Activated naive CD4-positive, alpha-beta T cell treated with anti-CD3 and anti-CD28 coated beads, Interleukin-2, amount 10 ng/mL, durations not matched to agents 7 days and 5 days (primary cell): ENCODE measurements at regions not wholly inside any gene's neighbourhood (a gene's known extent, or its start where the extent isn't known, plus 50 kb on each side); places are given as distances from the start of the nearest gene placed in this dataset.
"Not testable (repeated sequence)": the region's sequence is repeated elsewhere in the genome, so short reads cannot be mapped to it uniquely, and the experiment has no call there.

ENCODE experiments used
- CTCF ChIA-PET: fragments of 350-600 bp; sonication (Branson Sonifier 250); formaldehyde crosslinking; loops from one replicate; lab custom pipeline; 2021; ENCODE audit warnings: antibody characterized with exemption; lab: Charles Lee
- DNase-seq: peaks from one replicate; pipeline ENCODE4 v3.0.0-alpha.2; 2020
- H3K27ac Mint-ChIP-seq: one replicate; pipeline ENCODE4 v1.8.0; 2021; ENCODE audit warnings: mild to moderate bottlenecking, moderate library complexity, mixed read lengths
- H3K27me3 Mint-ChIP-seq: one replicate; pipeline ENCODE4 v1.8.0; 2021; ENCODE audit warnings: mild to moderate bottlenecking, mixed read lengths
- H3K36me3 Mint-ChIP-seq: one replicate; pipeline ENCODE4 v1.8.0; 2021; ENCODE audit warnings: mixed read lengths
- H3K4me1 Mint-ChIP-seq: one replicate; pipeline ENCODE4 v1.8.0; 2021; ENCODE audit warnings: mixed read lengths
- H3K4me3 Mint-ChIP-seq: one replicate; pipeline ENCODE4 v1.8.0; 2021; ENCODE audit warnings: mild to moderate bottlenecking, moderate library complexity, mixed read lengths
- H3K9me3 Mint-ChIP-seq: one replicate; pipeline ENCODE4 v1.8.0; 2021; ENCODE audit warnings: mixed read lengths

DNA sequence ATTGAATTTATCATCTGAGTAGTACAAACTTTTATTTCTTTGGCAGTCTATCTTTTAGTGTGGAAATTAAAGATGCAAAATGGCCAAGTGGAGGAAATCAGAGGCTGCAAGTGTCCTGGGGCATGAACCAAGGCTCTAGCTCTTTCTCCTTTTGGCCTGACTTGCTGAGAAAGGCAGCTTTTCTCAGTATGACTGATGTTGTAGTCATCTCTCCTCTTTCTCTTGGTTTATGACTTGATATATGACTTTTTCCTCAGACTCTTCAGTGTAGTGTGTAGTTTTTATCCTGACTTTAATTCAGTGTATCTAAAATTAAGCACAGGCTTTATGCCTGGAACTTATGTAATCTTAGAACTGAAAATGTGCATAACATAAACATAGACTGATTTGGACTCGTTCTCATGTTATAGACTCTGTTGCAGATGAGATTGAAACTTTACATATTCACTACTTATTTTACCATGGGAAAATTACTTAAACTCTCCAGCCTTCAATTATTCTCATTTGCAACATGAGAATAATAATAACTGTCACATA, 65.7 kb downstream of the SLITRK5 start:
- H3K4me3 Mint-ChIP-seq, result no peak overlapping the region
- DNase-seq, result no peak
- H3K27me3 Mint-ChIP-seq, result no peaks in the 10 kb centered on the region
- no peak overlapping the region for H3K27ac Mint-ChIP-seq
- CTCF ChIA-PET, result no interaction called here
- no peaks in the 10 kb centered on the region for H3K9me3 Mint-ChIP-seq
- no peaks in the 10 kb centered on the region for H3K36me3 Mint-ChIP-seq
- no peaks in the 10 kb centered on the region for H3K4me1 Mint-ChIP-seq

DNA sequence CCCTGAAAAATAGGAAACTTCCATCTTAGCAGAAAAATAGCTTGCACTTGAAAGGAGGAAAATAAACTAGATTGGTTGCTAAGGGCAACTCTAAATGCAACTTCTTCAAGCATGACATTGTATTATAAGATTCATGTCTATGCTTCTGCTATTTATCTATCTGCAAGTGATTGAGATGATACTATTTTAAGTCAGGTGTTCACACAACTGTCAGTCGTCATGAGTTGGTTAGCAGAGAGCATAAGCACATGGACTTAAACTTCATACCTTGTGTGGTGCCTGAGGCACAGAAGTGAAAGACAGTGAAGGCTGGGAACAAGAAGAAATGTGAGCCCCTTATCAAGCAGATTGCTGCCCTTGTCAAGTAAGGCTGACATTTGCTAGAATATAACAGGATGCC, 82.9 kb downstream of the SLITRK5 start:
- Mint-ChIP-seq H3K27ac (no peak overlapping the region), H3K36me3 (no peaks in the 10 kb centered on the region), H3K4me1 (no peaks in the 10 kb centered on the region), H3K27me3 (no peaks in the 10 kb centered on the region), H3K4me3 (no peak overlapping the region), H3K9me3 (no peaks in the 10 kb centered on the region)
- no peak for DNase-seq
- CTCF ChIA-PET, result no interaction called here

DNA sequence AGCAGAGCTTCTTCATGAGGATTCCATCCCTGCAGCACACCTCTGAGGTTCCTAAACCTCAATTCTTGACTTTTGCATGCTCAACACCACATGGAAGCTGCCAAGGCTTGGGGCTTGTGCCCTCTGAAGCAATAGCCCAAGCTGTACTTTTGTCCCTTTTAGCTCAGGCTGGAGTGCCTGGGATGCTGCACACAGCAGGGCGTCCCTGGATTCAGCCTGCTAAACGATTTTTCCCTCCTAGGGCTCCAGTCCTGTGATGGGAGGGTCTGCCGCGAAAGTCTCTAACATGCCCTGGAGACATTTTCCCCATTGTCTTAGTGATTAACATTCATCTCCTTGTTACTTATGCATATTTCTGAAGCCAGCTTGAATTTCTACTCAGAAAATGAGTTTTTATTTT, 98.3 kb downstream of the SLITRK5 start:
- Mint-ChIP-seq H3K36me3 (no peaks in the 10 kb centered on the region), H3K27me3 (no peaks in the 10 kb centered on the region), H3K4me3 (no peak overlapping the region), H3K9me3 (peaks cover 2% of the 10 kb centered on the region), H3K4me1 (no peaks in the 10 kb centered on the region), H3K27ac (no peak overlapping the region)
- CTCF ChIA-PET, result no interaction called here
- DNase-seq, result no peak

DNA sequence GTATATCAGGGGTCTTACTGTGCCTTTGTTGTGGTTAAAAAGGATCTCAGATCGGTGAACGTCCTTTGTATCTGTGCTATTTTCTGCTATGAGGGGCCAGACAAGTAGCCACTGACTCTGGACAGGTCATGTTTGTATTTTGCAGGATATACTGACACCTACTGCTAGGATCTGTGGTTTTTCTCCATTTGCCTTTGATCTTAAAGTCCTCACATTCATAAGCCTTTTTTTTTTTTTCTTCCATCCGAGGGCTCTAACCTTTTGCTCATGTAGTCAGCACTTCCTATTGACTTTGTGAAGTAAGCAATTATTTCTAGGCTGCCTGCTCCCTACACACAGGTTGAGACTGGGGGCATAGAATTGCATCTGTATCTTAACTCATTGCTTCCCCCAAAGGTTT, 106.2 kb downstream of the SLITRK5 start:
- DNase-seq, result no peak
- no peaks in the 10 kb centered on the region for H3K36me3 Mint-ChIP-seq
- H3K9me3 Mint-ChIP-seq, result peaks cover 2% of the 10 kb centered on the region
- H3K27me3 Mint-ChIP-seq, result no peaks in the 10 kb centered on the region
- H3K4me3 Mint-ChIP-seq, result no peak overlapping the region
- H3K4me1 Mint-ChIP-seq, result no peaks in the 10 kb centered on the region
- no peak overlapping the region for H3K27ac Mint-ChIP-seq
- CTCF ChIA-PET, result no interaction called here

DNA sequence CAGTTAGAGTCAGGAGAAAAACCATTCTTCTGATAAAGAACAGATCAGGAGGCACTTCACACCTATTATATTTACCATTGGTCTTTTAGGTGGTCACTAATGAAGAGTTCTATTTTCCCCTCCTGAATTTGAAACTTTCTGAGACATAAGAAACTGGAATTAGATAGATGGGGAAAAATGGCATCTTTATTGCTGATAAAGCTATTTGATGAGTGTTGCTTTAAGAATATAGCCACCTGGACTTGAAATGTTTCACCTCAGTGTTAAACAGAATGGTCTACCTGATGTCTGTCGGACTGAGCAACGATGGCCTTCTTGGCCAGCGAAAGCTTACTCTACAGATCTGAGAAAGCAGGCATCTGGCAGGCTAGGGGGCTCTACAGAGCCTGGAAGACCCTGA, 107.0 kb downstream of the SLITRK5 start:
- no peak for DNase-seq
- Mint-ChIP-seq H3K4me1 (no peaks in the 10 kb centered on the region), H3K36me3 (no peaks in the 10 kb centered on the region)

DNA sequence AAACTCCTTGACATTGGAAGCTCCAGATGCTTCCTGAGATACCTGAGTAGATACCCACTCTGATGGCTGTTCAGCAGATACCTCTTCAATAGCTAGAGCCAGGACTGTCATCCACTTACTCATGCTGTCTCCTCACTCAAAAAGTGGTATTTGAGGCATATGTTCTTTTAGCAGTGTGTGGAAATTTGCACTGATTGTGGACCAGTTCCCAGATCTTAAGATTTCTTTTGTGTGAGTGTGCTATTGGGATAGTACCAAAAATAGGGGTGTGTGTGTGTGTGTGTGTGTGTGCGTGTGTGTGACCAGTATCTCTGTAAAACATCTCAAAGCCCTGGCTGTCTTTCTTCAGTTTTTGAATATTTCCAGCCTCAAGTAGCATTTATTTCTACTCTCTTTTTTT, 108.3 kb downstream of the SLITRK5 start:
- H3K27ac Mint-ChIP-seq, result no peak overlapping the region
- H3K27me3 Mint-ChIP-seq, result no peaks in the 10 kb centered on the region
- no peak for DNase-seq
- H3K36me3 Mint-ChIP-seq, result no peaks in the 10 kb centered on the region
- CTCF ChIA-PET, result no interaction called here
- H3K4me1 Mint-ChIP-seq, result no peaks in the 10 kb centered on the region
- no peak overlapping the region for H3K4me3 Mint-ChIP-seq
- H3K9me3 Mint-ChIP-seq, result peaks cover 2% of the 10 kb centered on the region

More for the DNA sequence above, 107.0 kb downstream of the SLITRK5 start:
- CTCF ChIA-PET, result no interaction called here
- no peaks in the 10 kb centered on the region for H3K27me3 Mint-ChIP-seq
- no peak overlapping the region for H3K27ac Mint-ChIP-seq
- H3K4me3 Mint-ChIP-seq, result no peak overlapping the region
- H3K9me3 Mint-ChIP-seq, result peaks cover 2% of the 10 kb centered on the region

DNA sequence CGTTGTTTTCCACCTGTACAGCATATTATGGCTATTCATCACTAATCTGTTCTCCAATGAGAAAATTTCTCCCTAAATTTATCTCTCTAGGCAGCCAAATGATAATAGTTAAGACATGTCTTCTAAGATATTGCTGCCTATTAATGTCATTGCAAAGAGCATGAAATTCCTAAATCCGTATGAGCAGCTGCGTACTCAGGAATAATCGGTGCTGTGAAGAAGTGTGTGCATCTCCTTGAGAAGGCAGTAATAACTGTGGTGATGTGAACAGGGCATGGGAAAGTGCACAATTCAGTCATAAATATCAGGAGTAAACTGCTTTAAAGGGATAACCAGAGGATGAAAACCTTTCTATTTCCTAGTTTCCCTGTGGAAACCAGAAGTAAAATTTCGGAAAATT, 112.2 kb downstream of the SLITRK5 start:
- peaks cover 2% of the 10 kb centered on the region for H3K9me3 Mint-ChIP-seq
- no peaks in the 10 kb centered on the region for H3K4me1 Mint-ChIP-seq
- H3K36me3 Mint-ChIP-seq, result no peaks in the 10 kb centered on the region
- H3K4me3 Mint-ChIP-seq, result no peak overlapping the region
- CTCF ChIA-PET, result no interaction called here
- H3K27ac Mint-ChIP-seq, result no peak overlapping the region
- no peak for DNase-seq
- no peaks in the 10 kb centered on the region for H3K27me3 Mint-ChIP-seq

DNA sequence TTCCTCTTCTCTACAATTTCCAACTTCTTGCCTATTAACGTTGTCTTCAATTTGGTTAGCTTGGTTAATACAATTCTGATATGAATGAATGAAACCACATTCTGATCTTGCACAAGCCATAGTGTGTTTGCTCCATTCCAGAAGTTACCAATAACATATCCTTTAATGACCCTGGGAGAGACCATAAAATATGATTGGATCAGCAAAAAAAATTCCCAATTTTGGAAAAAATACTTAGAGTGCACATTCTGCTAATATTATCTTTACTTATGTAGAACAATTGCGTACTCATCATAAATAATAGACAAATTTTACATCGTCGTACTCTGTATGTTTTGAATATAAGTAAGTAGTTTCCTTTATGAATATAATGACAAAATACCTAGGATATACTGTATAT, 117.2 kb downstream of the SLITRK5 start:
- Mint-ChIP-seq H3K4me1 (no peaks in the 10 kb centered on the region), H3K9me3 (peaks cover 3% of the 10 kb centered on the region), H3K27ac (no peak overlapping the region), H3K36me3 (no peaks in the 10 kb centered on the region), H3K4me3 (no peak overlapping the region), H3K27me3 (no peaks in the 10 kb centered on the region)
- no peak for DNase-seq
- CTCF ChIA-PET, result no interaction called here

DNA sequence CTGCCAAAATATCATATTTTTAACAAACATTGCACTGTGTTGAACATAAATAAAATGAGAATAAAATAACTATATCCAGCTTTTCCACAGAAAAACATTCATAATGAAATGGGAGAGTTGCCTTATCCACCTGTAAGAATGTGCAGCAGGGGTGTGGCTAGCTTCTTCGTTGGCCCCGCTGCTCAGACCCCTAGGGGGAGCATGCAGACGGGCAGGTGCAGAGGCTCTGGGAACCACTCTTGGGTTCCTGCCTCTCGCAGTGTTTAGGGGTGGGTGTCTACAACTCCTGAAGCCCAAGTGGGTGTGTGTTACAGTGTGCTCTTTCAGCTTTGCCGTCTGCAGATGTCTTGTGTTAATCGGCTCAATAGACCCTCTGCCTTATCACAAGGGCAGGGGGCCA, 121.7 kb downstream of the SLITRK5 start:
- Mint-ChIP-seq H3K4me3 (no peak overlapping the region), H3K27ac (no peak overlapping the region), H3K27me3 (no peaks in the 10 kb centered on the region), H3K9me3 (peaks cover 3% of the 10 kb centered on the region), H3K36me3 (no peaks in the 10 kb centered on the region), H3K4me1 (no peaks in the 10 kb centered on the region)
- CTCF ChIA-PET, result no interaction called here
- DNase-seq, result no peak

DNA sequence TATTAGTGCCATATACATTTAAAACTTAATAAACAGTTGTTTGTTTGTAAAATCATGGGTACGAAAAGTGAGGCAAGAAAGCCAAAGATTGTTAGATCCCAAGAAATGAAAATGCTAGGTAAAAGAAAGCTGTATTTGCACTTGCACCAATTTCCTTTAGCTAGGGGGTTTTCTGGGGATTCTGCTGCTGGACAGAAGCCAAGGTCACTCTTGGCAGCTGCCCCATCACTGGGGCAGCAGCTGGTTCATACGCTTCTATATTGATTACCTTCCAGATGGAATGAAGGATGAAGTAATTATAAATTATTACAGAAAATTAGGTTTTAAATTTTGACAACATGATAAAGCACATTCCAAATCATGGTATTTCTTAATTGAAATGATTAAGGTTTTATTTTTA, 127.4 kb downstream of the SLITRK5 start:
- no peak overlapping the region for H3K4me3 Mint-ChIP-seq
- no peaks in the 10 kb centered on the region for H3K27me3 Mint-ChIP-seq
- no peaks in the 10 kb centered on the region for H3K4me1 Mint-ChIP-seq
- no peaks in the 10 kb centered on the region for H3K36me3 Mint-ChIP-seq
- no peaks in the 10 kb centered on the region for H3K9me3 Mint-ChIP-seq
- CTCF ChIA-PET, result no interaction called here
- no peak for DNase-seq
- no peak overlapping the region for H3K27ac Mint-ChIP-seq

DNA sequence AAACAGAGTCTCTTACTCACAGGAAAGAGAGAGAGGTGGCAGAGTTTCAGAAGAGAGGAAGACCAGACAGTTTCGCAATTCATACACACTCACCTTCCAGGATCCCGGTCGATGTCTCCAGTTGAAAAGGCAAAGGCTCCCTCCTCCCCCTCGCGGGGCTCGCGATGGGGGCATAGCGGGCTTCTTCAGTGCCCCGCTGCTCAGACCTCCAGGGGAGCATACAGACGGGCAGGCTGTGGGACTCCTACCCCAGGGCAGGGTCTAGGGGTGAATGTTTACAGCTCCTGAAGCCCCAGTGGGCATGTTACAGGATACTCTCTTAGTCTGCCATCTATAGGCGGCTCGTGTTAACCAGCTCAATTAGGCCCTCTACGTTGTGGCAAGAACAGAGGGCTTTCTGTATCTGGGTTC, 139.2 kb downstream of the SLITRK5 start:
- no peaks in the 10 kb centered on the region for H3K36me3 Mint-ChIP-seq
- H3K27ac Mint-ChIP-seq, result no peak overlapping the region
- H3K9me3 Mint-ChIP-seq, result peaks cover 6% of the 10 kb centered on the region
- no peaks in the 10 kb centered on the region for H3K4me1 Mint-ChIP-seq
- CTCF ChIA-PET, result no interaction called here
- no peaks in the 10 kb centered on the region for H3K27me3 Mint-ChIP-seq
- no peak for DNase-seq
- H3K4me3 Mint-ChIP-seq, result no peak overlapping the region

DNA sequence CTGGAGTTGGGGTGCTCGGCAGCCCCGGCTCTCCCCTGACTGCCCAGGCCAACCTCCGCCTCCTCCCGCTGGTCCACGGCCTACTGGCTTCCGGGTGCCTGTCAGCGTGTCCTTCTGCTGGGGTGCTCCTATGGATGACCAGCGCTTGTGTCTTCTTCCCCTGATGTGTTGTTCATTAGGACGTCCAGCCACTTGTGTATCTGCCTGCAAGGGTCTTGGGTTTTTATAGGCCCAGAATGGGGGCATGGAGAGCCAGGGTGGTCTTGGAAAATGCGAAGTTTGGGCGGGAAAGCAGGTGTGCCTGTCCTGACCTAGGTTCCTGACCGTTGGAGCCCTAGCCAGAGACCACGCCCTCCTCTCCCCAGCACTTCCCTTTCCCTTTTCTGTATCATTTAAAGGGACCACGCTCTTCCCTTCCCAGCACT, 139.8 kb downstream of the SLITRK5 start:
- H3K4me1 Mint-ChIP-seq, result no peaks in the 10 kb centered on the region
- no peak overlapping the region for H3K4me3 Mint-ChIP-seq
- CTCF ChIA-PET, result no interaction called here
- no peaks in the 10 kb centered on the region for H3K27me3 Mint-ChIP-seq
- no peak overlapping the region for H3K27ac Mint-ChIP-seq
- peaks cover 6% of the 10 kb centered on the region for H3K9me3 Mint-ChIP-seq
- no peaks in the 10 kb centered on the region for H3K36me3 Mint-ChIP-seq
- no peak for DNase-seq

DNA sequence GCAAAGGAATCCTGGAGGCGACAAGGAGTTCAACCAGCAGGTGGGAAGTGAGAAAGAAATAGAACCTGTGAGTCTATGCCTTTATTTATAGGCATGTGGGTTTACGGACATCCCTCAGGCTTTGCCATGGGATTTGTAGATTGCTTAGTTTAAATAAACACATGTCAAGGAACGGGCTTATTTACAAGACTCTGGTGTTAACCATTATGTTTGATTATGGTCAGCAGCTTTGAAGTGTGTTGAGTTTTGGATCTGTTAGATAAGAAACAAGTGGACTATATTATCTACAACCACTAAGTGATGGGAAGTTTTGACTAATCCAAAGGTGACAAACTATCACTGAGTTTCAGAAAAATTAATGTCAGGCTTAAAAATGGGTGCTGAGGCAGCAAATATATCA, 143.2 kb downstream of the SLITRK5 start:
- Mint-ChIP-seq H3K36me3 (no peaks in the 10 kb centered on the region), H3K4me3 (no peak overlapping the region), H3K27me3 (no peaks in the 10 kb centered on the region), H3K9me3 (peaks cover 6% of the 10 kb centered on the region), H3K4me1 (no peaks in the 10 kb centered on the region), H3K27ac (no peak overlapping the region)
- CTCF ChIA-PET, result no interaction called here
- DNase-seq, result no peak

DNA sequence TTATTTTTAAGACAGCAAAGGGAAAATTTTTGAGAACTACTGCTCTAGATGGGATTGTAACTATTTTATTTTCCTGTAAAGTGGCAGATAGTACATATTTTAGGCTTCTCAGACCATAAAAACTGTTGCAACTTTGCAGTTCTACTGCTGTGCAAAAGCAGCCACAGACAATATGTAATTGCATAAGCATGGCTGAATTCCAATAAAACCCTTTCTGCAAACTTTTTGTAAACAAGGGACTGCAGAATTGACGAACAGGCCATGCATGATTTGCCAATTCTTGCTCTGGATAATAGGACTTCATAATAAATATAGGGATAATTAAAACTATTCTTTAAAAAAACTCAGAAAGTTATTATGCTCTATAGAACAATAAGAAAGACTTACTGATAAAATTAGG, 149.1 kb downstream of the SLITRK5 start:
- Mint-ChIP-seq H3K4me1 (no peaks in the 10 kb centered on the region), H3K27ac (no peak overlapping the region), H3K4me3 (no peak overlapping the region), H3K27me3 (no peaks in the 10 kb centered on the region), H3K36me3 (no peaks in the 10 kb centered on the region), H3K9me3 (peaks cover 2% of the 10 kb centered on the region)
- CTCF ChIA-PET, result no interaction called here
- DNase-seq, result no peak

DNA sequence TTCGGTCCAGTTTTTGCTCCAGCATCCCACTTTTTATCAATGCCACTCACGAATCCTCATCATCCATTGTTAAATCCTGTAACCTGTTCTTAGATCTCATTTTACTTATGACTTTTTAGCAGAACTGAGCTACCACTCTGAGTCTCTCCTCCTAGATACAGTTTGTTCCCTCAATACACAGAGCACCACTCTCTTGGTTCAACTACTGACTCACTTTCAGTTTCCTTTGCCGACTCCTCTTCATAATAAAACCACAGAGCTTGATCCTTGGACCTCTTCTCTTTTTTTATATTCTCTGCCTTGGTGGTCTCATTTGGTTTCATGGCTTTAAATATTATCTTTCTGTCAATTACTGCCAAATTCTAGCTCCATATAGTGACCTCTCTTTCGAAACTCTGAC, 150.3 kb downstream of the SLITRK5 start:
- no peaks in the 10 kb centered on the region for H3K4me1 Mint-ChIP-seq
- H3K9me3 Mint-ChIP-seq, result peaks cover 2% of the 10 kb centered on the region
- no peaks in the 10 kb centered on the region for H3K36me3 Mint-ChIP-seq
- no peak for DNase-seq
- H3K4me3 Mint-ChIP-seq, result no peak overlapping the region
- H3K27me3 Mint-ChIP-seq, result no peaks in the 10 kb centered on the region
- no peak overlapping the region for H3K27ac Mint-ChIP-seq
- CTCF ChIA-PET, result no interaction called here

DNA sequence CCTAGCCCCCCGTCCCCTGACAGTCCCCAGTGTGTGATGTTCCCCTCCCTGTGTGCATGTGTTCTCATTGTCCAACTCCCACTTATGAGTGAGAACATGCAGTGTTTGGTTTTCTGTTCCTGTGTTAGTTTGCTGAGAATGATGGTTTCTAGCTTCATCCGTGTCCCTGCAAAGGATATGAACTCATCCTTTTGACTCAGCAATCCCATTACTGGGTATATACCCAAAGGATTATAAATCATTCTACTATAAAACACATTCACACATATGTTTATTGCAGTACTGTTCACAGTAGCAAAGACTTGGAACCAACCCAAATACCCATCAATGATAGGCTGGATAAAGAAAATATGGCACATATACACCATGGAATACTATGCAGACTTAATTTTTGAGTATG, 155.1 kb downstream of the SLITRK5 start:
- H3K27ac Mint-ChIP-seq, DNase-seq, H3K27me3 Mint-ChIP-seq, H3K36me3 Mint-ChIP-seq, H3K9me3 Mint-ChIP-seq, H3K4me1 Mint-ChIP-seq, H3K4me3 Mint-ChIP-seq, CTCF ChIA-PET: not testable (repeated sequence)
